ENCODE measurements at regions not wholly inside any gene's neighbourhood (a gene's known extent, or its start where the extent isn't known, plus 50 kb on each side); places are given as distances from the start of the nearest gene placed in this dataset.

- no peaks in the 10 kb centered on the region for H3K9me3 ChIP-seq (ENCODE audit: insufficient read depth in 2 of 2, low read depth in 1 of 2, low read length in 1 of 2)
- no CpG with 5 or more reads among the region's 1 CpG for WGBS, 2 experiments (ENCODE audit: extremely low coverage in 1 of 2, insufficient coverage in 1 of 2, insufficient read length in 1 of 2, insufficient replicate concordance in 2 of 2, low coverage in 1 of 2, low lambda C conversion rate in 2 of 2, missing lambda C conversion rate in 1 of 2)
- no peaks in the 10 kb centered on the region for H3K79me2 ChIP-seq (ENCODE audit: control insufficient read depth in 1 of 2, insufficient read depth in 2 of 2, low read length in 2 of 2)
- no peak overlapping the region for H2BK120ac ChIP-seq (replicated peaks; ENCODE audit: low read depth, low read length)
- ChIA-PET POLR2A (ENCODE audit: partially characterized antibody) (no interaction called here), CTCF (ENCODE audit: partially characterized antibody) (interaction anchor here (1.4 kb wide), 1 partner anchor 26 kb away, joined by 6 read pairs; no protein-coding TSS in a partner anchor)
- H3K23ac ChIP-seq (ENCODE audit: insufficient read length) = no peak overlapping the region
- no peak overlapping the region for H3K14ac ChIP-seq (ENCODE audit: insufficient read length)
- H2AK5ac ChIP-seq (ENCODE audit: low read depth, low read length) = no peak overlapping the region
- no peak overlapping the region for H3K4me3 ChIP-seq (ENCODE audit: extremely low read depth in 1 of 4, insufficient read depth in 2 of 4, low read depth in 3 of 4, low read length in 4 of 4)
- FAIRE-seq (no peak), DNase-seq (ENCODE audit: low read depth in 1 of 2, low spot score in 2 of 2) (no peak)
- H3K23me2 ChIP-seq (ENCODE audit: low read depth, low read length) = no peaks in the 10 kb centered on the region
- H4K5ac ChIP-seq (ENCODE audit: insufficient read length, low read depth, low read length) = no peak overlapping the region
- no peak overlapping the region for H3K4me2 ChIP-seq (ENCODE audit: insufficient read depth in 1 of 2, low read depth in 2 of 2, low read length in 2 of 2)
- no peak overlapping the region for H2BK5ac ChIP-seq (ENCODE audit: low read depth, low read length)
- no peak overlapping the region for H2AFZ ChIP-seq (ENCODE audit: low read length)
- no peak overlapping the region for H3K18ac ChIP-seq (ENCODE audit: extremely low read depth, low read length)
- TF ChIP-seq JUND (IDR thresholded peaks at IDR 0.05; ENCODE audit: low read length) (no peak), HDAC2 (IDR thresholded peaks at IDR 0.05; ENCODE audit: borderline replicate concordance in 1 of 2, low read depth in 2 of 2, low read length in 2 of 2) (no peak), SAP30 (IDR thresholded peaks at IDR 0.05; ENCODE audit: insufficient read depth, insufficient replicate concordance, low read length) (no peak), BCL11A (IDR thresholded peaks at IDR 0.05; ENCODE audit: low read depth in 2 of 2, low read length in 2 of 2) (no peak), PHF8 (conservative IDR thresholded peaks at IDR 0.05; ENCODE audit: low read depth, low read length) (no peak), SIRT6 (IDR thresholded peaks at IDR 0.05; ENCODE audit: low read length) (no peak), RNF2 (IDR thresholded peaks at IDR 0.05; ENCODE audit: borderline replicate concordance, low read depth, low read length, missing control alignments, poor library complexity, severe bottlenecking) (no peak)
- H3K4ac ChIP-seq (replicated peaks; ENCODE audit: insufficient read length, low read depth, low read length) = no peak overlapping the region
- H3K27ac ChIP-seq (ENCODE audit: low read depth, low read length) = no peak overlapping the region
- H4K20me1 ChIP-seq (replicated peaks in 1 of 2; ENCODE audit: control insufficient read depth in 1 of 2, insufficient read depth in 2 of 2, low read length in 2 of 2) = no peaks in the 10 kb centered on the region
- H3K27me3 ChIP-seq (replicated peaks in 1 of 4; ENCODE audit: control insufficient read depth in 3 of 4, extremely low read depth in 1 of 4, insufficient read depth in 3 of 4, low read length in 3 of 4) = no peaks in the 10 kb centered on the region
- H3K56ac ChIP-seq (replicated peaks; ENCODE audit: insufficient read length, low read depth, low read length) = no peak overlapping the region
- no peak overlapping the region for H2BK15ac ChIP-seq (ENCODE audit: low read length)
- H3K79me1 ChIP-seq (ENCODE audit: low read depth, low read length) = no peaks in the 10 kb centered on the region
- H3K4me1 ChIP-seq (replicated peaks in 1 of 4; ENCODE audit: control insufficient read depth in 3 of 4, insufficient read depth in 4 of 4, low read length in 3 of 4) = no peaks in the 10 kb centered on the region
- H2BK20ac ChIP-seq (ENCODE audit: low read length) = no peak overlapping the region
- H3K9ac ChIP-seq (replicated peaks in 1 of 4; ENCODE audit: extremely low read depth in 1 of 4, low read depth in 3 of 4, low read length in 3 of 4) = no peak overlapping the region
- H2BK12ac ChIP-seq (ENCODE audit: low read depth, low read length) = no peak overlapping the region
- no peak overlapping the region for H4K8ac ChIP-seq (ENCODE audit: extremely low read depth, insufficient read depth, low read length)
- no peak overlapping the region for H4K91ac ChIP-seq (replicated peaks; ENCODE audit: insufficient read length, low read length)
- no peaks in the 10 kb centered on the region for H3K36me3 ChIP-seq (ENCODE audit: control insufficient read depth in 2 of 4, insufficient read depth in 4 of 4, low read length in 3 of 4)
Measured at GRCh38 chrX:107576841-107577240, 51.5 kb upstream of the PRPS1 start.

All from H1 (cell line).